IPS DF 6.9 (cell line): ENCODE measurements at regions not wholly inside any gene's neighbourhood (a gene's known extent, or its start where the extent isn't known, plus 50 kb on each side); places are given as distances from the start of the nearest gene placed in this dataset.

Source experiments
- DNase-seq: peaks from one replicate; pipeline ENCODE4 v3.0.0-alpha.2; 2013; ENCODE audit warnings: low read depth, low spot score
- H3K27ac ChIP-seq: one replicate; pipeline ENCODE4 v1.5.1; 2013; ENCODE audit warnings: low read length, control low read depth
- H3K27me3 ChIP-seq: 2 replicates; pipeline ENCODE4 v1.6.1; 2013; ENCODE audit warnings: mild to moderate bottlenecking, low read length; ENCODE audit not compliant: control insufficient read depth, insufficient read depth
- H3K36me3 ChIP-seq: 2 replicates; pipeline ENCODE4 v1.6.1; 2013; ENCODE audit warnings: low read length; ENCODE audit not compliant: control insufficient read depth, insufficient read depth
- H3K4me1 ChIP-seq: 2 replicates; pipeline ENCODE4 v1.6.1; 2013; ENCODE audit warnings: low read length; ENCODE audit not compliant: control insufficient read depth, insufficient read depth
- H3K4me3 ChIP-seq: 2 replicates; pipeline ENCODE4 v1.5.1; 2013; ENCODE audit warnings: mild to moderate bottlenecking, low read length
- H3K9me3 ChIP-seq: 2 replicates; pipeline ENCODE4 v1.6.1; 2013; ENCODE audit warnings: low read length, inconsistent platforms; ENCODE audit not compliant: control insufficient read depth, insufficient read depth
- WGBS: extraction: QIAGEN DNeasy Blood & Tissue Kit; methylation state at CpG from one replicate; pipeline ENCODE4 v1.1.7; 2013; ENCODE audit warnings: mixed read lengths, missing lambda C conversion rate; ENCODE audit not compliant: insufficient read length, insufficient coverage; 5-methylcytosine and 5-hydroxymethylcytosine counted together

- WGBS: no CpG with 5 or more reads among the region's 3 CpGs
- no peaks in the 10 kb centered on the region for H3K4me1 ChIP-seq
- H3K27ac ChIP-seq: no peak overlapping the region
- no peak overlapping the region for H3K4me3 ChIP-seq
- DNase-seq: no peak
- H3K36me3 ChIP-seq: no peaks in the 10 kb centered on the region
- H3K9me3 ChIP-seq: no peaks in the 10 kb centered on the region
- no peaks in the 10 kb centered on the region for H3K27me3 ChIP-seq
These were observed 456.5 kb upstream of the CNTN5 start for GRCh38 chr11:98564233-98564632.

GRCh38 chr11:98564881-98565280 lies 455.9 kb upstream of the CNTN5 start:
- H3K27ac ChIP-seq: no peak overlapping the region
- H3K36me3 ChIP-seq: no peaks in the 10 kb centered on the region
- no peaks in the 10 kb centered on the region for H3K9me3 ChIP-seq
- no peaks in the 10 kb centered on the region for H3K27me3 ChIP-seq
- H3K4me3 ChIP-seq: no peak overlapping the region
- WGBS: no CpG with 5 or more reads among the region's 4 CpGs
- H3K4me1 ChIP-seq: no peaks in the 10 kb centered on the region
- DNase-seq: no peak

- Histone ChIP-seq H3K9me3 (no peaks in the 10 kb centered on the region), H3K27ac (no peak overlapping the region), H3K4me3 (no peak overlapping the region), H3K36me3 (no peaks in the 10 kb centered on the region), H3K4me1 (no peaks in the 10 kb centered on the region), H3K27me3 (no peaks in the 10 kb centered on the region)
- WGBS: no CpG with 5 or more reads among the region's 5 CpGs
- no peak for DNase-seq
These were observed 455.4 kb upstream of the CNTN5 start for GRCh38 chr11:98565311-98565710.

- Histone ChIP-seq H3K4me1 (no peaks in the 10 kb centered on the region), H3K36me3 (no peaks in the 10 kb centered on the region), H3K27ac (no peak overlapping the region), H3K9me3 (no peaks in the 10 kb centered on the region), H3K27me3 (no peaks in the 10 kb centered on the region), H3K4me3 (no peak overlapping the region)
- DNase-seq: no peak
- WGBS: no CpG with 5 or more reads among the region's 25 CpGs
These were observed 453.8 kb upstream of the CNTN5 start for GRCh38 chr11:98566978-98567377.

GRCh38 chr11:98568013-98568412 lies 452.7 kb upstream of the CNTN5 start:
- no peak overlapping the region for H3K4me3 ChIP-seq
- H3K4me1 ChIP-seq: no peaks in the 10 kb centered on the region
- WGBS: no CpG with 5 or more reads among the region's 2 CpGs
- no peaks in the 10 kb centered on the region for H3K27me3 ChIP-seq
- H3K36me3 ChIP-seq: no peaks in the 10 kb centered on the region
- no peaks in the 10 kb centered on the region for H3K9me3 ChIP-seq
- no peak for DNase-seq
- no peak overlapping the region for H3K27ac ChIP-seq

GRCh38 chr11:98572941-98573340 lies 447.8 kb upstream of the CNTN5 start:
- no peaks in the 10 kb centered on the region for H3K9me3 ChIP-seq
- no peak overlapping the region for H3K27ac ChIP-seq
- no peaks in the 10 kb centered on the region for H3K27me3 ChIP-seq
- no peaks in the 10 kb centered on the region for H3K4me1 ChIP-seq
- no peak overlapping the region for H3K4me3 ChIP-seq
- DNase-seq: no peak
- H3K36me3 ChIP-seq: no peaks in the 10 kb centered on the region
- no CpG with 5 or more reads among the region's 1 CpG for WGBS

GRCh38 chr11:98587884-98588283 lies 432.9 kb upstream of the CNTN5 start:
- Histone ChIP-seq H3K4me3 (no peak overlapping the region), H3K9me3 (no peaks in the 10 kb centered on the region), H3K36me3 (no peaks in the 10 kb centered on the region), H3K27me3 (no peaks in the 10 kb centered on the region), H3K4me1 (no peaks in the 10 kb centered on the region), H3K27ac (no peak overlapping the region)
- DNase-seq: no peak

GRCh38 chr11:98589967-98590366 lies 430.8 kb upstream of the CNTN5 start:
- H3K4me1 ChIP-seq: no peaks in the 10 kb centered on the region
- no peak overlapping the region for H3K27ac ChIP-seq
- WGBS: no CpG with 5 or more reads among the region's 5 CpGs
- H3K36me3 ChIP-seq: no peaks in the 10 kb centered on the region
- DNase-seq: no peak
- H3K27me3 ChIP-seq: no peaks in the 10 kb centered on the region
- no peaks in the 10 kb centered on the region for H3K9me3 ChIP-seq
- H3K4me3 ChIP-seq: no peak overlapping the region

- WGBS: no CpG with 5 or more reads among the region's 3 CpGs
These were observed 420.6 kb upstream of the CNTN5 start for GRCh38 chr11:98600103-98600502.

GRCh38 chr11:98600786-98601773 lies 419.7 kb upstream of the CNTN5 start:
- no peak for DNase-seq
- H3K36me3 ChIP-seq: no peaks in the 10 kb centered on the region
- H3K4me1 ChIP-seq: no peaks in the 10 kb centered on the region
- no CpG with 5 or more reads among the region's 8 CpGs for WGBS
- no peaks in the 10 kb centered on the region for H3K9me3 ChIP-seq
- H3K4me3 ChIP-seq: no peak overlapping the region
- H3K27me3 ChIP-seq: no peaks in the 10 kb centered on the region
- H3K27ac ChIP-seq: no peak overlapping the region

More at GRCh38 chr11:98600103-98600502, 420.6 kb upstream of the CNTN5 start:
- Histone ChIP-seq H3K27me3 (no peaks in the 10 kb centered on the region), H3K4me1 (no peaks in the 10 kb centered on the region), H3K9me3 (no peaks in the 10 kb centered on the region), H3K36me3 (no peaks in the 10 kb centered on the region), H3K4me3 (no peak overlapping the region), H3K27ac (no peak overlapping the region)
- DNase-seq: no peak

- no peak overlapping the region for H3K4me3 ChIP-seq
- H3K9me3 ChIP-seq: peaks cover 8% of the 10 kb centered on the region
- H3K27me3 ChIP-seq: no peaks in the 10 kb centered on the region
- no peaks in the 10 kb centered on the region for H3K36me3 ChIP-seq
- no peak overlapping the region for H3K27ac ChIP-seq
- no peaks in the 10 kb centered on the region for H3K4me1 ChIP-seq
- no peak for DNase-seq
These were observed 404.6 kb upstream of the CNTN5 start for GRCh38 chr11:98616098-98616655.
